Pons (tissue), 1 donor: ENCODE measurements at regions not wholly inside any gene's neighbourhood (a gene's known extent, or its start where the extent isn't known, plus 50 kb on each side); places are given as distances from the start of the nearest gene placed in this dataset.
A peak's percentile ranks its signal among the peaks of the same experiment; 100 is the strongest.

Experiments
- DNase-seq: peaks from one replicate; pipeline ENCODE4 v3.0.0-alpha.2; 2016; ENCODE audit warnings: low spot score

DNA sequence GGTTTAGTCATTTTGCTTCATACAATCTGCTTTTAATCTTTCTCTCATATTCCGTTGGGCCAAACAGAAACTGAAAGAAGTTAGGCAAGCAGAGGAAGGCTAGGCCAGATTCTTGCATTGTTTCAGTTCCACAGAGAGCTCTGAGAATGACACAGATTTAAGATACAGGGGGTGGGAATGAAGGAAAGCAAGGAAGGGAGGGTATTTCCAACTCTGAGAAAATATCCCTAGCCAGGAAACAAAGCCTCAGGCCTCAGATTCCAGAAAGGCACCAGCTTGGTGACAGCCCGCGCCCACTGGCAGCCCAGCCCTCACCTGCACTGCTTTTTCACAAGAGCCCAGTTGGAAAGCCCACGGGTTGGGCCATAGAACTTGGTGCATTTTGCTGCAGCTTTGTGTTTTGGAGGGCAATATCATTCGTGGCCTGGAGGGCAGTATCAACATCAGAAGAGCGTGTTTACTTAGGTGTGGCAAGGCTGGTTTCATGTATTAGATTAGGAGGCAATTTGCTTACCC lies 63.5 kb downstream of the ENC1 start:
- no peak for DNase-seq

DNA sequence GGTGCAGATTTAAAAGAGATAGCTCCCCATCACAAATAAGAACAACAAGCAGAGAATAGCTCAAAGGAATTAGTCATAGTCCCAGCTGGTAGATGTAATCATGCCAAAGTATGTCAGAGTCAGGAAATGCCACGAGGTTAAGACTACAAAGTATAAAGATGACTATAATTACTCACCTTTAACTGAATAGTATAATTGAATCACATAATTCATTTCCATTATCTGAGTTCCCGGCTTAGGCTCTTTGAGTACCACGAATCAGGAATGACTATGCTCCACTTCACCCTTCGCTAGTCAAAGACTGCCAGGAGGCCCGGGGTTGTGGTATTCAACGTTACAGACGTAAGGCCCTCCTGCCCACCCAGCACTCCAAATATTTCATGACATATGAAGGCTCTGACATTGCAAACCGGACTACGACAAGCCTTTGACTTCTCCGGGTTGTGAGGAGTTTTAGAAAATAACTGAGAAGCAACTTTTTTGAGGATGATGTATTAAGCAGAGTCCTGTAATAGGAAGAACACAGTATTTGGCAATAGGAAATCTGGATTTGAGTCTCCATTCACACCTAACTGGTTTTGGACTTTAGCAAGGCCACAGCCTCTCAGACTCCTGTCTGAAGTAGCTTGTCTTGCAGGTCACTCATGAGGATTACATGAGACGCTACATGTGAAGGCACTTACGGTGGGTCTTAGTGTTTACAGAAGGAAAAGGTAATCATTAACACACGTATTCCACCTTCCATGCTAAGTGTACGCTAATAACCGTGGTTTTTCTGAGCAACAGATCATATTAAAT lies 64.6 kb downstream of the ENC1 start:
- DNase-seq = no peak

DNA sequence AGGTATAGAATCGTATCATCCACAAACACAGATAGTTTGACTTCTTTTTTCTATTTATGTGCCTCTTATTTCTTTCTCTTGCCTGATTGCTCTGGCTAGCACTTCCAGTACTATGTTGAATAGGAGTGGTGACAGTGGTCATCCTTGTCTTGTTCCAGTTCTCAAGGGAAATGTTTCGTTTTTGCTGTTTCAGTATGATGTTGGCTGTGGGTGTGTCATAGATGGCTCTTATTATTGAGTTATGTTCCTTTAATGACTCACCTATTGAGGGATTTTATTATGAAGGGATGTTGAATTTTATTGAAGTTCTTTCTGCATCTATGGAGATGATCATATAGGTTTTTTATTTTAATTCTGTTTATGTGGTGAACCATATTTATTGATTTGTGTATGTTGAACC lies 70.3 kb downstream of the ENC1 start:
- no peak for DNase-seq

DNA sequence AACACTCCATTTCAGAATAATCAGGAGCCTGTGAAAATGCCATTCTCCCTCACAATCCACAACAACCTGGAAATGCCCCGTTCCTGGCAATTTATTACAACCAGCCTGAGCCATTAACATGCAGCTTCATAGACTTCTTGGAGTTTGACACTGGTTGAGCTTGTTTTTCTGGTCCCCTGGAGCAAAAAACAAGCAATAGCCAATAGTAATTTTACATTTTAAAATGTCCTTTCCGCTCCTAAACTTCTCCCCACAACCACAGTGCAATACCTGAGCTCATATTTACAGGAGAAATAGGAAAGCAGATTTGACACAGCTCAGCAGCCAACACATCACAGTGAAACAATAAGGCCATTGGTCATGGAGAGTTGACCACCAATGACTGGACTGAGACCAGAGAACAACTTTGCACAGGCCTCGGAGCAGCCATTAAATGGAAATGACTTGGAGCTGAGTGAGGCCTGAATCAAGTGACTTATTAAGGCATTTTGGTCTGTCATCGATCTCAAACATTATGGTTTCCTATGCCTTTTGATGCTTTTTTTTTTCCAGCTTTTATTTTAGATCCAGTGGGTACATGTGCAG lies 73.0 kb downstream of the ENC1 start:
- DNase-seq = no peak

DNA sequence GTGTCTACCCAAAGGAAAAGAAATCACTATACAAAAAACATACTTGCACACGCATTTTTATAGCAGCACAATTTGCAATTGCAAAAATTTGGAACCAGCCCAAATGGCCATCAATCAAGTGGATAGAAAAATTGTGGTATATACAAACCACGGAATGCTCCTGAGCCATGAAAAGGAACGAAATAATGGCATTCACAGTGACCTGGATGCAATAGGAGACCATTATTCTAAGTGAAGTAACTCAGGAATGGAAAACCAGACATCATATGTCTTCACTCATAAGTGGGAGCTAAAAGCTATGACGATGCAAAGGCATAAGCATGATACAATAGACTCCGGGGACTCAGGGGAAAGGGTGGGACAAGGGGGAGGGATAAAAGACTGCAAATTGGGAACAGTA lies 78.4 kb downstream of the ENC1 start:
- no peak for DNase-seq

DNA sequence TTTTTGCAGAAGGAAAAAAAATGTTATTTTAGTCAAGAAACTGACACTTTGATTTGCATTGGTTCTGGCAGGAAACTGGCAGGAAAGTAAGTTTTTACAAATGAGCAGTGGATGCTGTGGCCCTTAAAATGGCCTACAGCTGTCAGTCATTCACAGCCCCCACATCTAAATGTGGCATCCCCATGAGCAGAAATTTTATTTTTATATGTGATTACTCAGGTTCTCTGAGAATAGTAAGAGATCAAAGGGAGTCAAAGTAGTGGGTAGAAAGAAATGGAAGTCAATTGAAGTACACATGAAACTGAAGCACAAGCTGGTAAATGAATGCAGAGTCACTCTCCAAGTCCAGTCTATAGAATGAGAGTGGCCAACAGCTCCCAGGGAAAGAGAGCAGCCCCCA lies 80.3 kb downstream of the ENC1 start:
- DNase-seq = no peak

DNA sequence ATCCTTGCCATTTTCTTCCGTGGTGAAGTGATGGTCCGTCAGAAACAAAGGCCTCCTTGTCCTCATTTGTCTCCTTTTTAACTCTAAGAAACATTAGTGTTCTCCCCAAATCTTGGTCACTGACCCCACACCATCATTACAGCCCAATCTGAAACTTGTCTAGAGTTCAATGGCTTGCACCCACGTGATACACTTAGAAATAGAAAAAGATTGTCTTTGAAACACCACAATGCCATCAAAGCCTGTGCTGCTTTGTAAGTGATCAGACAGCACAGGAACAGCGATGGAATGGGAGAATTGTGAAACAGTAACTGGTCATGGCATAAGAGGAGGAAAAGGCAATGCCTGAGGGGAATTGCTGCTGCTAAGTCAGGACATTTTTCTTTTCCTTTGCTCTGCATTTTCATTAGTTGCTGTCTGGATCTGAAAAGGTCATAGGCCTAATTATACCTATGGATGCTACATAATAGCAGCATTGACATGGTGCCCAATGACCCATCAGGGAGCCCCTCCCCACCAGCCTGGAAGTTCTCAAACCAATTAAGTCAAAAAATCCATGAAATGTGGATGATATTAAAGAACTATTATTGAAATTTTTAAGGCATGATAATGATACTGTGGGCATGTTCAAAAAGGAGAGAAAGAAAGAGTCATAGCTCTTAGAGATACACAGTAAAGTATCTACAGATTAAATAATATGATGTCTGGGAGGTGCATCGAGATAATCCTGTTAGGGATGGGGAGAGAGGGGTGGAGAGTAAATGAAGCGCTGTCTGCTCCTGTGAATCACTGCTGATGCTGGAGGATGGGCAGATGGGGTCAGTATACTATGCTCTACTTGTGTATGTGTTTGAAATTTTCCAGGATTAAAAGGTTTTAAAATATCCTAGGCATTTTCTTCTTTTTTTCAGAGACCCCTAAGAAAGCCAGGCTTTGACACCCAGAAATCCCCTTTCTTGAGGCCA lies 83.6 kb downstream of the ENC1 start:
- no peak for DNase-seq

DNA sequence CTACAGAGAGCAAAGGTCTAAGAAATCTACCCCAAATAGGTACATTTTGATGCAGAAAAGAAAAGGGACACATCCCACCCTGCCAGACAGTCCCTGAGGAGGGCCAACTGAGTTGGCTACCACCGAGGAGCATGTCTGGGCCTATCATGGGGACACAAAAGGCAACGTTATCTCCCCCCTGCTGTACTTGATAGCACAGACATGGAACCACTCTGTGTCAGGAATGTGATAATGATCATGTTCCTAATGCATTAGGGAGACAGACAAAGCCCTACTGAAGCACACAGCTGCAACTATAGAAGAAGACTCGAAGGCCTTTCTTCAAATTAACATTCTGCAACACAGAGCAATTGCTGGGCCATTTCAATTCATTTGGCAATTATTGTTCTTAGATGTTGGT lies 84.5 kb downstream of the ENC1 start:
- DNase-seq = peak; percentile 35

DNA sequence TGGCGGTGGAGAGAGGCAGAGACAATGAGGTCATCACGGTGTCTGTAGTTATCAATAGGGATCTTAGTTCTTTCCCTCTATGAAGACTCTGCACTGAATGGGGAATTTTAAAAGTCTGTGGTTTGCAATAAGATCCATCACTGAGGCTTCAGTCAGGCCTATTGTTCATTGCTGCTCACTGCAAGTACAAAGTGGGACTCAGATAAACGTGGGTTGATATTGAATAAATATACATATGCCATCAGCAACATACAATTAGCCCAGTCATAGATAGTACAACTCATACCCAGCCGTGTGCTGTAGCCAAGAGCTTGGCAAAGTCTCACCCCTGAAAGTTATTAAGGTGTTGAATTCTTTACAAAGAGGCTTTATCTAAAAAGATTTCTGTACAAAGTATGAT lies 88.4 kb downstream of the ENC1 start:
- no peak for DNase-seq

GRCh38 chr5:74550927-74551326 lies 89.6 kb downstream of the ENC1 start:
- no peak for DNase-seq

DNA sequence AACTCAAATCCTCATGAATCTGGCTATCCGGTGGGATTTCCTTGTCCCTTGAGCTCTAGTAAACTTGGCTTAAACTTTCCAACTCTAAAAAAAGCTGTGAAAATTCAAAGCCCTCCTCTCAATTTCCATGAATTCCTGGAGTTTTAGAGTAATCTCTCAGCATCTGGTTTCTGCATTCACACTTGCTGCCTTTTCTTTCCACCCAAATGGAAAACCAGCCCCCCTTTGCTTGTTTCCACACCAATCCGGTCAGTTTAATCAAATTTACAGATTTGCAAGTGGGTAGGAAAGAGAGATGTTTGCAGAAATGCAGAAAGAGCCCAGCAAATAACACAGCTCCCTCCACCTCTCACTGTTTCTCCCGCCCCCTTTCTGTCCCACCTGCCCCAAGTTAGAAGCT lies 91.1 kb downstream of the ENC1 start:
- no peak for DNase-seq

GRCh38 chr5:74546796-74547195 lies 93.7 kb downstream of the ENC1 start:
- DNase-seq = no peak

DNA sequence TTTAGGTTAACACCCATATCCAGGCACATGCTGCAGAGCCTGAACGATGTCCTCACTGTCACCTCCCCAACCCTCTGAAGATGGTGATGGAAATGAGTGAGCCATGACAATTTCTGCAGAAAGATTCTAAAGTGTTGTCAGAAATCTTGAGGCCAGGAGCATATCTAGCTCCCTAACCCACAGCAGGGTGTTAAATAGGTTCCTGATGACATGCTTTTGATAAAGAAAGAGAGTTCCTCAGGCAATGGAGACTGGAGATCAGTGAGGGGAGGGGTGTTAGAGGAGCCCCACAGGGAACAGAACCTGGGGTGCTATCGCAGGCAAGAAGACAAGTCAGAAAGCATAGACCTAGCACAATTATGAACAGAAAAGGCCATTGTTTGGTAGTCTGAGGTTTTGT lies 95.7 kb downstream of the ENC1 start:
- no peak for DNase-seq

- DNase-seq = no peak
These were observed 97.1 kb downstream of the ENC1 start for GRCh38 chr5:74543162-74543995.

DNA sequence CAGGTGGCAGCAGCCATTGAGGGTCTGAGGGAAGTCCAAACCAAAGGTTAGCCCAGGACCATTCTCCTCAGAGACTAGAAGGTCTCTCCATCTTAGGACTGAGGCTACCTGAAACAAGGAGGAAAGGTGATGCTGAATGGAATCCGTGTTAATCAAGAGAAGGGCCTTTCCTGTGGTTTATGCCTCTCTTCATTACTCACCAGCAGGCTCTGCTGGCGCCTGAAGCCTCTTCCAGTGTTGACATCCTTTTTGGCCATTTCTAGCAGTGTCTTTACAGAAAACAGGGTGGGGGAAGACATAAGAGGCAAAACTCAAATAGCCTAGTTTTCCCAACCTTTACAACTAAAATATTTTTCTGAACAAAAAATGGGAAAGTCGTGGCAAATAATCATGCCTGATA lies 98.0 kb downstream of the ENC1 start:
- no peak for DNase-seq

- no peak for DNase-seq
These were observed 99.1 kb downstream of the ENC1 start for GRCh38 chr5:74541381-74541781.

- DNase-seq = no peak
These were observed 99.9 kb downstream of the ENC1 start for GRCh38 chr5:74540622-74541021.

DNA sequence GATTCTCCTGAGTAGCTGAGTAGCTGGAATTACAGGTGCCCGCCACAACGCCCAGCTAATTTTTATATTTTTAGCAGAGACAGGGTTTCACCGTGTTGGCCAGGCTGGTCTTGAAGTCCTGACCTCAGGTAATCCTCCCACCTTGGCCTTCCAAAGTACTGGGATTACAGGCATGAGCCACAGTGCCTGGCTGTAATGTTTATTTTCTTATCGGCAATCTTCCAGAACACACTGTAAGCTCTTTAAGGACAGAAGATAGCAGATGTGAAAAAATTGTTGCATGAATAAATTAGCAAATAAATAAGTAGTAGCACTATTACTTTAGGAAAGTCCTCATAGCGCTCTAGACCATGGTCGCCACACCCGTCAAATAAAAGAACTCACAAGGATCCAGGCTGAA lies 100.5 kb downstream of the ENC1 start:
- DNase-seq = no peak

- DNase-seq = peak; percentile 41
These were observed 102.3 kb downstream of the ENC1 start for GRCh38 chr5:74538206-74538661.

GRCh38 chr5:74536658-74537057 lies 103.9 kb downstream of the ENC1 start:
- no peak for DNase-seq

- no peak for DNase-seq
These were observed 104.6 kb downstream of the ENC1 start for GRCh38 chr5:74535926-74536325.
